GM12873 (cell line): ENCODE measurements at regions not wholly inside any gene's neighbourhood (a gene's known extent, or its start where the extent isn't known, plus 50 kb on each side); places are given as distances from the start of the nearest gene placed in this dataset.

Experiments used
- CTCF ChIP-seq: IDR thresholded peaks from 2 replicates; pipeline ENCODE4 v1.5.1; 2012; ENCODE audit warnings: low read depth, mild to moderate bottlenecking, moderate library complexity, low read length, control low read depth; ENCODE audit not compliant: insufficient read depth; ENCODE audit errors: missing control alignments

- no peak for TF ChIP-seq CTCF
These were observed 101.3 kb upstream of the CMC1 start for GRCh38 chr3:28139967-28140634.

- no peak for TF ChIP-seq CTCF
These were observed 100.8 kb upstream of the CMC1 start for GRCh38 chr3:28140664-28141063.

- TF ChIP-seq CTCF = no peak
These were observed 91.5 kb upstream of the CMC1 start for GRCh38 chr3:28149960-28150359.

GRCh38 chr3:28150465-28151206 lies 90.8 kb upstream of the CMC1 start:
- TF ChIP-seq CTCF = no peak

- TF ChIP-seq CTCF = no peak
These were observed 90.2 kb upstream of the CMC1 start for GRCh38 chr3:28151207-28151550.

GRCh38 chr3:28151608-28152228 lies 89.7 kb upstream of the CMC1 start:
- no peak for TF ChIP-seq CTCF

- TF ChIP-seq CTCF = no peak
These were observed 85.8 kb upstream of the CMC1 start for GRCh38 chr3:28155631-28156030.
